Body of pancreas (tissue), 4 donors: ENCODE measurements at regions not wholly inside any gene's neighbourhood (a gene's known extent, or its start where the extent isn't known, plus 50 kb on each side); places are given as distances from the start of the nearest gene placed in this dataset.

ENCODE experiments used
- POLR2A ChIP-seq, 3 donors: fragments of 450-650 bp; IDR thresholded peaks; one replicate each; pipeline ENCODE4 v1.6.1; 2016; ENCODE audit warnings: antibody characterized with exemption in 3 of 3, mild to moderate bottlenecking in 2 of 3
- TF ChIP-seq, protein P1 (sequence below), 7 experiments: fragments of 450-650 bp in 4 of 7; fragments of 200-600 bp in 3 of 7; sonication (generic) in 3 of 7; IDR thresholded peaks; one replicate each; pipeline ENCODE4 v1.5.1; 2016 to 2019; ENCODE audit warnings: antibody characterized with exemption in 7 of 7

DNA sequence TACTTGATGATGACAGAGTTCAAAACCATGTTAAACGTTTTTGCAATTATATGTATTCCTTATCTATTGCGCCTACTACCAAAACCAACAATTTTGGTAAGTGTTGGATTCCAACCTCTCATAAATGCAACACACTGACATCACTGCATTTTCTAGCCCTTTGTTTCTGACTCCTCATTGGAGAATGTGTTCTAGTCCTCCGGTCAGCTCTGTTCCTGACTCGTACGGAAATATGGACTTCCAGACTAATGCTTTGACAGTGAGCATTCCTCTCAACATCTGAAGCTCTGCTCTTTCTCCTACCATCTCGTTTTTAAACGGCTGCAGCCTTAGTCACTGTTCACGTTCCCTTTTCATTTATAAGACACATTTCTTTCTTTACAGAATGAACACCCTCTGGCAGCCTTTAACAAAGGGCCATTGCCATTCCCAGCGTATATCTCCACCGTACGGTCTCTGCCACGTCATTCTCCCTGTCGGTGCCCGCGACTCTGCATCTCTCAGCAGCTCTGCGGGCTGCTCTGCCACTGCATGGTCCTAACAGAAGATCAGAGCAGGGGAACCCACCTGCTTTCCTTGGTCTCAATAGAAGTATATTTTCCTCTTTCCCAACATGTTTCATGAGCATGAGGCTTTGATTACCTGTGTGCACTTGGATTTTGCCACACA lies 103.0 kb upstream of the SYNDIG1 start:
- TF ChIP-seq, protein P1, sequence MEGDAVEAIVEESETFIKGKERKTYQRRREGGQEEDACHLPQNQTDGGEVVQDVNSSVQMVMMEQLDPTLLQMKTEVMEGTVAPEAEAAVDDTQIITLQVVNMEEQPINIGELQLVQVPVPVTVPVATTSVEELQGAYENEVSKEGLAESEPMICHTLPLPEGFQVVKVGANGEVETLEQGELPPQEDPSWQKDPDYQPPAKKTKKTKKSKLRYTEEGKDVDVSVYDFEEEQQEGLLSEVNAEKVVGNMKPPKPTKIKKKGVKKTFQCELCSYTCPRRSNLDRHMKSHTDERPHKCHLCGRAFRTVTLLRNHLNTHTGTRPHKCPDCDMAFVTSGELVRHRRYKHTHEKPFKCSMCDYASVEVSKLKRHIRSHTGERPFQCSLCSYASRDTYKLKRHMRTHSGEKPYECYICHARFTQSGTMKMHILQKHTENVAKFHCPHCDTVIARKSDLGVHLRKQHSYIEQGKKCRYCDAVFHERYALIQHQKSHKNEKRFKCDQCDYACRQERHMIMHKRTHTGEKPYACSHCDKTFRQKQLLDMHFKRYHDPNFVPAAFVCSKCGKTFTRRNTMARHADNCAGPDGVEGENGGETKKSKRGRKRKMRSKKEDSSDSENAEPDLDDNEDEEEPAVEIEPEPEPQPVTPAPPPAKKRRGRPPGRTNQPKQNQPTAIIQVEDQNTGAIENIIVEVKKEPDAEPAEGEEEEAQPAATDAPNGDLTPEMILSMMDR (IDR thresholded peaks at IDR 0.05): no peak
- no peak for TF ChIP-seq POLR2A (IDR thresholded peaks at IDR 0.05)
